ENCODE measurements at regions not wholly inside any gene's neighbourhood (a gene's known extent, or its start where the extent isn't known, plus 50 kb on each side); places are given as distances from the start of the nearest gene placed in this dataset.

GRCh38 chr5:107796797-107797196, 126.1 kb upstream of the EFNA5 start:
- Histone ChIP-seq H3K9me3 (ENCODE audit: low read length) (no peaks in the 10 kb centered on the region), H3K9ac (ENCODE audit: low read length) (no peak overlapping the region), H3F3A (ENCODE audit: low read length, unreplicated experiment) (no peaks in the 10 kb centered on the region), H3K4me1 (ENCODE audit: insufficient read depth, low read length) (no peaks in the 10 kb centered on the region), H2AFZ (ENCODE audit: low read length) (no peak overlapping the region), H3K4me2 (ENCODE audit: low read length) (no peak overlapping the region), H3K27me3 (ENCODE audit: low read length) (no peaks in the 10 kb centered on the region), H3K79me2 (ENCODE audit: low read length) (no peaks in the 10 kb centered on the region), H4K20me1 (ENCODE audit: low read length) (no peaks in the 10 kb centered on the region), H3K9me2 (replicated peaks; ENCODE audit: low read length) (no peaks in the 10 kb centered on the region), H3K4me3 (ENCODE audit: low read length) (no peak overlapping the region), H3K36me3 (ENCODE audit: low read depth, low read length) (no peaks in the 10 kb centered on the region), H3K27ac (ENCODE audit: low read length) (no peak overlapping the region)
- BruUV-seq (replicated peaks): no TSS peak
- CTCF ChIA-PET: no interaction called here
- TF ChIP-seq EZH2phosphoT487 (IDR thresholded peaks at IDR 0.05; ENCODE audit: borderline replicate concordance, low read length) (no peak), CTCF (conservative IDR thresholded peaks at IDR 0.05; ENCODE audit: low read depth, low read length) (peak; percentile 37; the same call in 1 of the 2 replicates)
- POLR2A ChIA-PET (ENCODE audit: unreplicated experiment): no interaction called here
- peak; percentile 58; the same call in 1 of the 2 replicates for ATAC-seq
- DNase-seq: peak; percentile 38
- intact Hi-C loops (cut with micrococcal nuclease): no loop called here

GRCh38 chr5:107794741-107795140, 124.0 kb upstream of the EFNA5 start:
- H3K4me2 ChIP-seq (ENCODE audit: low read length): no peak overlapping the region
- no peak for DNase-seq
- no peaks in the 10 kb centered on the region for H4K20me1 ChIP-seq (ENCODE audit: low read length)
- H3K27me3 ChIP-seq (ENCODE audit: low read length): no peaks in the 10 kb centered on the region
- no peaks in the 10 kb centered on the region for H3K9me2 ChIP-seq (replicated peaks; ENCODE audit: low read length)
- H2AFZ ChIP-seq (ENCODE audit: low read length): no peak overlapping the region
- BruUV-seq (replicated peaks): no TSS peak
- CTCF ChIA-PET: no interaction called here
- H3F3A ChIP-seq (ENCODE audit: low read length, unreplicated experiment): no peaks in the 10 kb centered on the region
- H3K9ac ChIP-seq (ENCODE audit: low read length): no peak overlapping the region
- intact Hi-C loops (cut with micrococcal nuclease): no loop called here
- no peaks in the 10 kb centered on the region for H3K9me3 ChIP-seq (ENCODE audit: low read length)
- POLR2A ChIA-PET (ENCODE audit: unreplicated experiment): no interaction called here
- no peaks in the 10 kb centered on the region for H3K36me3 ChIP-seq (ENCODE audit: low read depth, low read length)
- H3K27ac ChIP-seq (ENCODE audit: low read length): no peak overlapping the region
- H3K79me2 ChIP-seq (ENCODE audit: low read length): no peaks in the 10 kb centered on the region
- H3K4me3 ChIP-seq (ENCODE audit: low read length): no peak overlapping the region
- TF ChIP-seq EZH2 (IDR thresholded peaks at IDR 0.05; ENCODE audit: low read length, unreplicated experiment): no peak
- no peak for TF ChIP-seq EZH2phosphoT487 (IDR thresholded peaks at IDR 0.05; ENCODE audit: borderline replicate concordance, low read length)
- no peak for TF ChIP-seq CTCF (conservative IDR thresholded peaks at IDR 0.05; ENCODE audit: low read depth, low read length)
- no peak for ATAC-seq
- no peaks in the 10 kb centered on the region for H3K4me1 ChIP-seq (ENCODE audit: insufficient read depth, low read length)

GRCh38 chr5:107792940-107793339, 122.2 kb upstream of the EFNA5 start:
- H3K27ac ChIP-seq (ENCODE audit: low read length): no peak overlapping the region
- no peak for TF ChIP-seq EZH2 (IDR thresholded peaks at IDR 0.05; ENCODE audit: low read length, unreplicated experiment)
- no peak for TF ChIP-seq CTCF (conservative IDR thresholded peaks at IDR 0.05; ENCODE audit: low read depth, low read length)
- no peak for TF ChIP-seq EZH2phosphoT487 (IDR thresholded peaks at IDR 0.05; ENCODE audit: borderline replicate concordance, low read length)
- CTCF ChIA-PET: no interaction called here
- no peaks in the 10 kb centered on the region for H3K27me3 ChIP-seq (ENCODE audit: low read length)
- no peaks in the 10 kb centered on the region for H3K9me3 ChIP-seq (ENCODE audit: low read length)
- no peak overlapping the region for H2AFZ ChIP-seq (ENCODE audit: low read length)
- intact Hi-C loops (cut with micrococcal nuclease): no loop called here
- ATAC-seq: no peak
- BruUV-seq (replicated peaks): no TSS peak
- H3K79me2 ChIP-seq (ENCODE audit: low read length): no peaks in the 10 kb centered on the region
- H3K4me2 ChIP-seq (ENCODE audit: low read length): no peak overlapping the region
- H3K4me3 ChIP-seq (ENCODE audit: low read length): no peak overlapping the region
- H3F3A ChIP-seq (ENCODE audit: low read length, unreplicated experiment): no peaks in the 10 kb centered on the region
- H3K36me3 ChIP-seq (ENCODE audit: low read depth, low read length): no peaks in the 10 kb centered on the region
- no peaks in the 10 kb centered on the region for H4K20me1 ChIP-seq (ENCODE audit: low read length)
- no peaks in the 10 kb centered on the region for H3K4me1 ChIP-seq (ENCODE audit: insufficient read depth, low read length)
- POLR2A ChIA-PET (ENCODE audit: unreplicated experiment): no interaction called here
- no peaks in the 10 kb centered on the region for H3K9me2 ChIP-seq (replicated peaks; ENCODE audit: low read length)
- no peak for DNase-seq
- no peak overlapping the region for H3K9ac ChIP-seq (ENCODE audit: low read length)

All from PC-3 (cell line).